ENCODE measurements at regions not wholly inside any gene's neighbourhood (a gene's known extent, or its start where the extent isn't known, plus 50 kb on each side); places are given as distances from the start of the nearest gene placed in this dataset.

DNA sequence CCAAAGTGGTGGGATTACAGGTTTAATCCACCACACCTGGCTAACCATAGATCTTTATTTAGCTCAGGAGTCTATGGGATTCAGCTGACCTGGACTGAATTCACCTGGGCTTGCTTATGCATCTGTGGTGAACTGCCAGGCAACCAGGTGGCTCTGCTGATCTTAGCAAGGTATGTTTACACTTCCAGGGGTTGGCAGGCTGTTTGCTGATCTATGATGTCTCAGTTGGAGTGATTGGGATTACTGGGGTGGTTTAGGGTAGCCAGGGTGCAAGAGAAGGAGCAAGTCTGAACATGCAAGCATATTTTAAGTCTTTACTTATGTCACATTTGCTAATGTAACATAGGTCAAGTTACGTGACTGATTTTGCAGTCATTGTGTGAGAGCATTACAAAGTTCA is 63.6 kb upstream of the JAK2 start:
- no peak for DNase-seq

GRCh38 chr9:4922101-4922500 is 63.0 kb upstream of the JAK2 start:
- no peak for DNase-seq

- no peak for DNase-seq
Measured at GRCh38 chr9:4922730-4923129, 62.3 kb upstream of the JAK2 start.

GRCh38 chr9:4923141-4923540 is 61.9 kb upstream of the JAK2 start:
- DNase-seq, result no peak

GRCh38 chr9:4923580-4924544 is 61.2 kb upstream of the JAK2 start:
- peak in 1 of 5 donors; percentile 68 for DNase-seq

DNA sequence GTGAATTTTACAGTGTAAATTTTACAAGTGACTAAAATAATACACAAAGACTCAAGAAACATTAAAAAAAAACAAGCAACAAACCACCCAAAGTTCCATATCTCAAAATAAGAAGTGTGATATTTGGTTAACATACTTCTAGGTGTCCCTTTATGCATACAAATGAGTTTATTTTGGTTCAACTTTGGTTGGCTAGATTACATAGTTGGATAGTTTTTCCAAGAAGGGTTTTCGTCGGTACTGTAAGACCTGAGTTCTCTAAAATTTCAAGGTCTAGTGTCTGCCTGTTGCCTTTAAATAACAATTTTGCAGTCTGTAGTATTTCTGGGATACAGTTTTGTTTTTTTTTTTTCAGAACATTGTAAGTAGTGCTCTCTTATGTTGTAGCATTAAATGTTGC is 58.8 kb upstream of the JAK2 start:
- no peak for DNase-seq

DNA sequence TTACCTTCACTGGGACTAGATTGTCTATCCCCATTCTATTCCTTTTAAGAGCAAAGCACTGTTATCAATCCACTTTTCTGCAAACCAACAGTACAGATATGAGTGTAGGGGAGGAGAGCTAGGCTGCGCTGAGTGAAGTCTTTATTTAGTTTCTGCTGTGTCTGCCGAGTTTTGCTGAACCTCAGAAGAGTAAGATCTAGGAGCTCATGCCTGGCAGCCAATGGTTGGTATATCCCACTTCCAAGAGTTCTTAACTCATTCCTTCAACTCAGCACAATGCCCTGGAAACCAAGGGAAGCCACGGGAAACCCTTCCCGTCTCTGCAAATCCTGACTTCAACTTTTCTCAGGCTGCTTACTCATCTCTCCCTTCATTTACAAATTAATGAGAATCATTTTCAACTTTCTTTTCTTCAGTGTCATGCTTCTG is 58.0 kb upstream of the JAK2 start:
- peak in 1 of 5 donors; percentile 46 for DNase-seq

DNA sequence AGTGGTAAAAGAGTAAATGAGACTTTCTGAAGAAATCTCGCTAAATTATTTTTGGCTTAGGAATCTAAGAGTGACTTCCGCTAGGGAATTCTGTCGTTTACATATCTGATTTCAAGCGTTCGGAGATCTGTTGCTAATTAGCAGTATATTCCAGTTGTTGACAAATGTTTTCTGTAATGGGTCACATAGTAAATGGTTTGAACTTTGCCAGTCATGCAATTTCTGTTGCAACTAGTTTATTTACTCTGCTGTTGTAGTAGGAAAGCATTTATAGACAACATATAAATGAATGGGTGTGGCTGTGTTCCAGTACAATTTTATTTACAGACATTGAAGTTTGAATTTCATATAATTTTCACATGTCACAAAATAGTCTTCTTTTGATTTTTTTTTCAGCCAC is 57.4 kb upstream of the JAK2 start:
- DNase-seq, result no peak

DNA sequence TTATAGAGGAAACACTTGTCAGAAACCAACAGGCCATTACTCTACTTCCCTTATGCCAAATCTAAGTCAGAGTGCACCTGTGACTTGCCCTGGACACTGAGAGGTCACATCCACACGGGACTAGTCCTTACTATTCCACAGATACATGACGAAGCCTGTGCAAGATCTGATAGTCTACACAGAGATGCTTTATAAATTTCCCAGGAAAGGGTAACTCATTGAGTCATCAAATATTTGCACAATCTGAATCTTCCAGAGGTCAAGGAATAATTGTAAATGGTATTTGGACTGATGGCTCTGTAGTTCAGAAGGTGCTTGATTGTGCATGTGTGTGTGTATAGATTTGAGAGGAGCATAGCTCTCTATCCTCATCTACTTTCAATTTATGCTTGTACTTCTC is 55.2 kb upstream of the JAK2 start:
- no peak for DNase-seq

DNA sequence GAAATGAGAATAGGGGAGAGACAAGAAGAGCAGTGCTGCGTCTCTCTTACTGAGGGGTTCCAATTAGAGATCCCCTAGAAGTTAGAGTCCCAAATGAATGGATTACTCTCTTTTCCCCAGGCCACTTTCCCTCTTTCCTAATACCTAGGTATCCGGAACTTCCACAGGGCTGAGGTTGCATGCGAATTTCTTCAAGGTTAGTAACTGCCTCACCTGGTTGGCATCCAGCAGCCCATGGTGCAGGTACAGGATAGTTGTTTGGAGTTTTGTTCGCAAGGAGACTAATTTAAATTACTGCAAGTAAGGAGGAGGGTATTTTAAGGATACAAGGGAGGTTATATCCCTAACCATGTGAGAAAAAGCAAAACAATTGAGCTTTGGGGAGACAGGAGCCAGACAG is 52.4 kb upstream of the JAK2 start:
- DNase-seq, result no peak

- no peak for DNase-seq
Measured at GRCh38 chr9:4933177-4933576, 51.9 kb upstream of the JAK2 start.

DNA sequence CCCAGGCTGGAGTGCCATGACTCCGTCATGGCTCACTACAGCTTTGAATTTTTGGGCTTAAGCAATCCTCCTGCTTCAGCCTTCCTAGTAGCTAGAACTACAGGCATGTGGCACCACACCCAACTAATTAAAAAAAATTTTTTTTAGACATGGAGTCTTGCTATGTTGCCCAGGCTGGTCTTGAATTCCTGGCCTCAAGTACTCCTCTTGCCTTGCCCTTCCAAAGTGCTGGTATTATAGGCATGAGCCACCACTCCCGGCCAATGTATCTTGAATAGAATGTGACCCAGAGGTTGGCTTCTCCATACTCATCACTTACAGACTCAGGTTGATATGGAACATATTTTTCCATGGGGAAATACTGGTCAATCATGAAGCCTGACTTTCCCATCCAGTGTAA is 51.2 kb upstream of the JAK2 start:
- DNase-seq, result no peak

- DNase-seq, result no peak
Measured at GRCh38 chr9:4935001-4935672, 49.9 kb upstream of the JAK2 start.

Data from T-helper 1 cell (primary cell).